ENCODE measurements at regions not wholly inside any gene's neighbourhood (a gene's known extent, or its start where the extent isn't known, plus 50 kb on each side); places are given as distances from the start of the nearest gene placed in this dataset.

- TF ChIP-seq ZNF331 (CRISPR knock-in tag; IDR thresholded peaks at IDR 0.05; ENCODE audit: low read depth), result no peak
- TF ChIP-seq STAT1 (IDR thresholded peaks at IDR 0.05; ENCODE audit: unreplicated experiment), result no peak
- TF ChIP-seq POLR2AphosphoS5 (IDR thresholded peaks at IDR 0.05; ENCODE audit: low read depth), result no peak
- TF ChIP-seq REST (IDR thresholded peaks at IDR 0.05; ENCODE audit: unreplicated experiment), result no peak
- TF ChIP-seq EZH2 (IDR thresholded peaks at IDR 0.05; ENCODE audit: low read depth, unreplicated experiment), result no peak
- TF ChIP-seq ZNF462 (CRISPR knock-in tag; IDR thresholded peaks at IDR 0.05), result no peak
- no peak for TF ChIP-seq NANOG (IDR thresholded peaks at IDR 0.05; ENCODE audit: borderline replicate concordance)
- no peak for TF ChIP-seq CTCF (conservative IDR thresholded peaks at IDR 0.05; ENCODE audit: low read depth in 2 of 2)
- no peak for TF ChIP-seq ZNF114 (CRISPR knock-in tag; IDR thresholded peaks at IDR 0.05)
- no peak for TF ChIP-seq JUNB (IDR thresholded peaks at IDR 0.05; ENCODE audit: unreplicated experiment)
- no peak for TF ChIP-seq ETS1 (IDR thresholded peaks at IDR 0.05)
- no peak for TF ChIP-seq EZH2phosphoT487 (IDR thresholded peaks at IDR 0.05; ENCODE audit: unreplicated experiment)
- no peak for TF ChIP-seq CREB1 (CRISPR knock-in tag; IDR thresholded peaks at IDR 0.05; ENCODE audit: low read depth)
- no peak for ATAC-seq
Observed at GRCh38 chr7:13627455-13627854, 362.0 kb downstream of the ETV1 start.

More at GRCh38 chr7:13627455-13627854, 362.0 kb downstream of the ETV1 start:
- Mint-ChIP-seq H3K9me3 (no peaks in the 10 kb centered on the region), H3K36me3 (ENCODE audit: low read depth) (no peaks in the 10 kb centered on the region), H3K27ac (no peak overlapping the region; the same call in 1 of the 2 replicates), H3K27me3 (ENCODE audit: insufficient read depth, low read depth, poor library complexity) (no peaks in the 10 kb centered on the region), H3K4me3 (no peak overlapping the region), H3K4me1 (peaks cover 5% of the 10 kb centered on the region; the same call in 2 of the 3 replicates)
- H3K36me3 ChIP-seq (ENCODE audit: insufficient read depth), result no peaks in the 10 kb centered on the region
- no peak overlapping the region for H2AFZ ChIP-seq
- no peaks in the 10 kb centered on the region for H4K20me1 ChIP-seq (replicated peaks; ENCODE audit: insufficient read depth)
- H3K27me3 ChIP-seq (ENCODE audit: insufficient read depth), result no peaks in the 10 kb centered on the region
- H3K4me2 ChIP-seq, result no peak overlapping the region
- no peaks in the 10 kb centered on the region for H3F3A ChIP-seq (replicated peaks; ENCODE audit: low read depth)
- no peak for DNase-seq (ENCODE audit: low spot score)
- peaks cover 18% of the 10 kb centered on the region for H3K4me1 ChIP-seq (ENCODE audit: insufficient read depth)
- no peaks in the 10 kb centered on the region for H3K79me2 ChIP-seq (replicated peaks; ENCODE audit: insufficient read depth)
- no peak overlapping the region for H3K4me3 ChIP-seq
- H3K9me2 ChIP-seq (ENCODE audit: insufficient read depth), result no peaks in the 10 kb centered on the region
- H3K27ac ChIP-seq (ENCODE audit: low read depth), result no peak overlapping the region

Data from GM23338 (cell line).